GM10248 (cell line): ENCODE measurements at regions not wholly inside any gene's neighbourhood (a gene's known extent, or its start where the extent isn't known, plus 50 kb on each side); places are given as distances from the start of the nearest gene placed in this dataset.

Source experiments
- CTCF ChIA-PET: fragments of 300-600 bp; sonication (Branson Sonifier 250); formaldehyde crosslinking; extraction: SDS; loops from one replicate; lab custom pipeline; 2021; ENCODE audit warnings: antibody characterized with exemption; lab: Yijun Ruan, JAX
- POLR2A ChIA-PET: fragments of 350-650 bp; sonication (Branson Sonifier 250); formaldehyde crosslinking; extraction: SDS; loops from one replicate; lab custom pipeline; 2020; ENCODE audit warnings: antibody characterized with exemption; lab: Yijun Ruan, JAX
- DNase-seq: peaks from one replicate; pipeline ENCODE4 v3.0.0; 2012; ENCODE audit errors: extremely low spot score
- TF ChIP-seq, protein P1 (sequence below): IDR thresholded peaks from 2 replicates; pipeline ENCODE4 v1.5.1; 2012; ENCODE audit warnings: mild to moderate bottlenecking, low read depth; ENCODE audit errors: extremely low read depth, missing control alignments, control extremely low read depth

DNA sequence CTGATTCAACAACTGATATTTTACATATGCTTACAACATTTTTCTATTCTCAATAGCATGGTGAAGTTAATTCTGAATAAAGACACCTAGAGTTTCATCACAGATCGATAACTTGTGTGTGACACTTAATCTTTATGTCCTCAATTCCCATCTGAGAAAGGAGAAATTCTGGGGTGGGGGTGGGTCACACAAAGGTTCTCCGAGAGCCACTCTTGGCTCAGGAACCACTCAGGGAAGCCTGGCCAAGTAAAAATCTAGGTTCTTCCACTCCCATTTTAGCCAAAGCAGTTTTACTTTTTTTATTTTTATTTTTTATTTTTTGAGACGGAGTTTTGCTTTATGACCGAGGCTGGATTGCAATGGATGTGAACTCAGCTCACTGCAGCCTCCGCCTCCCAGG lies 111.0 kb upstream of the TBL1XR1 start:
- POLR2A ChIA-PET = no interaction called here
- CTCF ChIA-PET = no interaction called here
- no peak for DNase-seq
- TF ChIP-seq, protein P1, sequence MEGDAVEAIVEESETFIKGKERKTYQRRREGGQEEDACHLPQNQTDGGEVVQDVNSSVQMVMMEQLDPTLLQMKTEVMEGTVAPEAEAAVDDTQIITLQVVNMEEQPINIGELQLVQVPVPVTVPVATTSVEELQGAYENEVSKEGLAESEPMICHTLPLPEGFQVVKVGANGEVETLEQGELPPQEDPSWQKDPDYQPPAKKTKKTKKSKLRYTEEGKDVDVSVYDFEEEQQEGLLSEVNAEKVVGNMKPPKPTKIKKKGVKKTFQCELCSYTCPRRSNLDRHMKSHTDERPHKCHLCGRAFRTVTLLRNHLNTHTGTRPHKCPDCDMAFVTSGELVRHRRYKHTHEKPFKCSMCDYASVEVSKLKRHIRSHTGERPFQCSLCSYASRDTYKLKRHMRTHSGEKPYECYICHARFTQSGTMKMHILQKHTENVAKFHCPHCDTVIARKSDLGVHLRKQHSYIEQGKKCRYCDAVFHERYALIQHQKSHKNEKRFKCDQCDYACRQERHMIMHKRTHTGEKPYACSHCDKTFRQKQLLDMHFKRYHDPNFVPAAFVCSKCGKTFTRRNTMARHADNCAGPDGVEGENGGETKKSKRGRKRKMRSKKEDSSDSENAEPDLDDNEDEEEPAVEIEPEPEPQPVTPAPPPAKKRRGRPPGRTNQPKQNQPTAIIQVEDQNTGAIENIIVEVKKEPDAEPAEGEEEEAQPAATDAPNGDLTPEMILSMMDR = no peak

DNA sequence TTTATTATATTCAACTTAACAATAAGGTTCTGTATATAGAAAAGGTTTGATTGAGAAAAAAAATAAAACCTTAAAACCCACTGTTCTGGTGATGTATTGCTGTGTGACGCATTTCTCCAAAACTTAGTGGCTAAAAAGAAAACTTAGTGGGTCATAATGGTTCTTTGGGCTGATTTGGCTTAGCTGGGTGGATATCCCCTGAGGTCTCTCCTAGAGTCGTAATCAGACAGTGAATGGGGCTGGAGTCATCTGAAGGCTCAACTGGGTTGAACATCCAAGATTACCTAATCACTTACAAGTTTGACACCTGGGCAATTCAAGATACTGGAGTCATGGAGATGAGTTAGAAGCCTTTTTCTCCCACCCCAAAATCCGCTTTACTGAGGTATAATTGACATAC lies 111.6 kb upstream of the TBL1XR1 start:
- ChIA-PET CTCF (no interaction called here), POLR2A (no interaction called here)
- TF ChIP-seq, protein P1 = no peak
- no peak for DNase-seq

DNA sequence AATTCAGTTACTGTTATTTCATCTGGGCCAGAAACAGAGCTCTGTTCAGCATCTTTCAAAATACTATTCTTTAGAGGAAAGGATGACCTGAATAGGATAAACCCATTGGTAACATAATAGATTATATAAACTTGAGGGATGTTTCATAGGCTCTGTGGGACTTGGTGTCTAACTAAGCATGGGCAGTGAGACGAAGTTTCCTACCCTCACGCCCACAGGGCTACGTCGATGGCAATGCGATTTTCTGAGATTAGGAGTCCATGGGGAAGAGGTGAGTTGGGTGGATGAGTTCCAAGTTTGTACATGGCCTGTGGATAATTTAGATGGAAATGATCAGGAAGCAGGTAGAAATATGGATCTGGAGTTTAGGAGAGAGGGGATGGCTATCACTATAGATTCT lies 115.2 kb upstream of the TBL1XR1 start:
- TF ChIP-seq, protein P1 = no peak
- ChIA-PET POLR2A (no interaction called here), CTCF (no interaction called here)

DNA sequence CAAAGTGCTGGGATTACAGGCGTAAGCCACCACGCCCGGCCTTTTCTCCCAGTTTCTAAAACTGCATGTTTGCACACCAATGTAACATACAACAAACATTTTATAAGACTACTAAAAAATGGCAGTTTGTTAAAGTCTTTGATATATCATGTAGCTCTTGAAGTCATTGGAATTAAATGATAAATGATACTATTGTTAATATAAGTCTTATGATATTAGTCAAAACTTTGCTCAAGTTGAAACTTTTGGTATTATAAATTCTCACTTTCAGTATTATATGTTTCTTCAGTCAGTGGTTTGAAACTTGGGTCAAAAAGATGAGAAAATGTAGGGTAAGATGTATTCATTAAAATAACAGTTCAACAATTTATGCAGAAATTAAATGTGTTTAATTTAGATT lies 117.6 kb upstream of the TBL1XR1 start:
- no peak for DNase-seq
- POLR2A ChIA-PET = no interaction called here
- CTCF ChIA-PET = interaction anchor here (1.4 kb wide), 1 partner anchor 11 kb away, joined by 4 read pairs; no protein-coding TSS in a partner anchor
- TF ChIP-seq, protein P1 = no peak

More for the DNA sequence above, 115.2 kb upstream of the TBL1XR1 start:
- no peak for DNase-seq

DNA sequence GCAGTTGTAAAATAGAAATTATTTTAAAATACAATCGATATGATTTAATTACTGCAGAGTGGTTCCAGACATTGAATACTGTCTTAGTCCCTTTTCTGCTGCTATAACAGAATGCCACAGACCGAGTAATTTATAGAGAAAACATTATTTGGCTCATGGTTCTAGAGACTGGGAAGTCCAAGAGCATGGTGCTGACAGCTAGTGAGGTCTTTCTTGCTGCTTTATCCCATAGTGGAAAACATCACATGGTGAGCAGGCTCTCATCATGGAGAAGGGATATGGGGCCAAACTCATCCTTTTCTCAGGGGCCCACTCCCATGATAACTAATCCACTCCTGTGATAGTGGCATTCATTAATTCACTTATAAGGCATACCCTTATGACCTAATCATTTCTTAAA lies 120.0 kb upstream of the TBL1XR1 start:
- POLR2A ChIA-PET = no interaction called here
- CTCF ChIA-PET = no interaction called here
- TF ChIP-seq, protein P1 = no peak
- DNase-seq = no peak

DNA sequence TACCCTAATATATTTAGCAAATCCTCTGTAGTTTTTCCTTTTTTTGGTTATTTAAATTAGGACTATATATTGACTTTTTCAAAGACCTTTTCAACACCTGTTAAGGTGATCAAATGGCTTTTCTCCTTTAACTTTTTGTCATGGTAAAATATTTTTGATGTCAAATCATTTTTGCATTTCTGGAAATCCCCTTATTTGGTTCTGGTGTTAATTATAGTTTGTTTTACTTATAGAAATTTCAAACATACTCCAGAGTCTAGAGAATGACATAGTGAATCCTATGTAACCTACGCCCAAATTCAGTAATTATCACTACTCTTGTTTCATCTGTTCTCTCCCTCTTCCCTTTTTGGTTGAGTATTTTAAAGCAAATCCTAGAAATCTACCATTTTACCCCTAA lies 121.3 kb upstream of the TBL1XR1 start:
- TF ChIP-seq, protein P1 = no peak
- no peak for DNase-seq
- ChIA-PET CTCF (no interaction called here), POLR2A (interaction anchor here (0.6 kb wide), 1 partner anchor 303 kb away, joined by 5 read pairs; no protein-coding TSS in a partner anchor)
